K562 (cell line): ENCODE measurements at regions not wholly inside any gene's neighbourhood (a gene's known extent, or its start where the extent isn't known, plus 50 kb on each side); places are given as distances from the start of the nearest gene placed in this dataset.

Experiments used
- ATAC-seq: fragments of 200-7000 bp; cut with Tn5 transposase; 3 replicates; pipeline ENCODE4 v1.9.1; 2020; ENCODE audit warnings: moderate library complexity
- BruUV-seq: library from RNA; stranded (reverse); fragments of 400-500 nt; replicated peaks from 2 replicates; lab custom pipeline; 2021; lab: Mats Ljungman, UMichigan
- CTCF ChIA-PET: fragments of 300-600 bp; formaldehyde crosslinking; extraction: SDS; loops from one replicate; lab custom pipeline; 2021; ENCODE audit warnings: low intra/inter-chr PET ratio; lab: Yijun Ruan, JAX
- POLR2A ChIA-PET: fragments of 300-600, 350-650 bp; sonication (Branson Sonifier 250); formaldehyde crosslinking; extraction: SDS; loops from one replicate; lab custom pipeline; 2021; ENCODE audit warnings: antibody characterized with exemption, inconsistent platforms; lab: Yijun Ruan, JAX
- DNase-seq, 4 experiments: peaks; one replicate each; pipeline versions ENCODE4 v3.0.0 to v3.0.0-alpha.2; 2011 to 2018; ENCODE audit warnings: low spot score in 3 of 4, mixed read lengths in 3 of 4; ENCODE audit errors: extremely low read depth in 1 of 4
- FAIRE-seq: peaks from 2 replicates; lab custom pipeline; 2011; peaks lifted over from hg19 to GRCh38; lab: Jason Lieb, UNC
- H2AFZ ChIP-seq: 2 replicates; pipeline ENCODE4 v1.6.0; 2011; ENCODE audit warnings: low read depth, low read length, control low read depth, inconsistent platforms
- H3K27ac ChIP-seq: fragments of 200-600 bp; 3 replicates; pipeline ENCODE4 v1.8.0; 2011; ENCODE audit warnings: low read depth, mild to moderate bottlenecking, control low read depth, inconsistent platforms, low read length, moderate library complexity, mixed read lengths; ENCODE audit errors: extremely low read depth
- H3K27me3 ChIP-seq, 2 experiments: fragments of 300-600 bp in 1 of 2; 2 replicates in 1 of 2; 3 replicates in 1 of 2; pipeline versions ENCODE4 v1.6.0 to v1.8.0; 2011; ENCODE audit warnings: inconsistent platforms in 2 of 2, low read length in 2 of 2, mild to moderate bottlenecking in 1 of 2, mixed read lengths in 1 of 2, moderate library complexity in 1 of 2; ENCODE audit not compliant: control insufficient read depth in 2 of 2, insufficient read depth in 2 of 2
- H3K36me3 ChIP-seq: fragments of 300-600 bp; 3 replicates; pipeline ENCODE4 v1.8.0; 2011; ENCODE audit warnings: mild to moderate bottlenecking, low read length, inconsistent platforms; ENCODE audit not compliant: control insufficient read depth, insufficient read depth
- H3K4me1 ChIP-seq, 2 experiments: fragments of 200-600 bp in 1 of 2; replicated peaks in 1 of 2; 2 replicates in 1 of 2; 3 replicates in 1 of 2; pipeline versions ENCODE4 v1.5.1 to v1.8.0; 2011; ENCODE audit warnings: inconsistent platforms in 2 of 2, low read length in 2 of 2, mild to moderate bottlenecking in 1 of 2, mixed read lengths in 1 of 2, moderate library complexity in 1 of 2; ENCODE audit not compliant: control insufficient read depth in 2 of 2, insufficient read depth in 2 of 2
- H3K4me2 ChIP-seq: 2 replicates; pipeline ENCODE4 v1.6.1; 2011; ENCODE audit warnings: low read length, control low read depth, inconsistent platforms, mixed read lengths; ENCODE audit not compliant: insufficient read depth
- H3K4me3 ChIP-seq: fragments of 200-600 bp; sonication (generic), shearing (Covaris generic); 2 replicates; pipeline ENCODE4 v1.5.1; 2016; ENCODE audit warnings: control low read depth, inconsistent platforms
- H3K79me2 ChIP-seq: fragments of 200-600 bp; 3 replicates; pipeline ENCODE4 v1.8.0; 2011; ENCODE audit warnings: low read length, inconsistent platforms; ENCODE audit not compliant: control insufficient read depth, insufficient read depth
- H3K9ac ChIP-seq, 2 experiments: 2 replicates each; pipeline versions ENCODE4 v1.6.0 to v1.6.1; 2011; ENCODE audit warnings: low read depth in 2 of 2, low read length in 2 of 2, control low read depth in 1 of 2, inconsistent platforms in 1 of 2, mild to moderate bottlenecking in 1 of 2, mixed read lengths in 1 of 2; ENCODE audit not compliant: insufficient read depth in 1 of 2
- H3K9me1 ChIP-seq: one replicate; pipeline ENCODE4 v1.6.0; 2011; ENCODE audit warnings: inconsistent platforms, mild to moderate bottlenecking, low read length, moderate library complexity; ENCODE audit not compliant: control insufficient read depth, insufficient read depth
- H3K9me3 ChIP-seq: replicated peaks from 2 replicates; pipeline ENCODE4 v1.5.1; 2011; ENCODE audit warnings: low read depth, low read length, inconsistent platforms; ENCODE audit not compliant: control insufficient read depth, insufficient read depth
- H4K20me1 ChIP-seq: replicated peaks from 2 replicates; pipeline ENCODE4 v1.6.1; 2011; ENCODE audit warnings: low read length, inconsistent platforms, mixed read lengths; ENCODE audit not compliant: control insufficient read depth, insufficient read depth
- CTBP1 ChIP-seq: fragments of 450-650 bp; IDR thresholded peaks from 2 replicates; pipeline ENCODE4 v1.6.1; 2016; ENCODE audit warnings: borderline replicate concordance
- ETV1 ChIP-seq: fragments of 450-650 bp; conservative IDR thresholded peaks from 2 replicates; pipeline ENCODE4 v1.6.1; 2016; ENCODE audit warnings: missing genetic modification characterization, control low read depth, low read depth, missing compliant biosample characterization
- MEF2D ChIP-seq: conservative IDR thresholded peaks from 2 replicates; pipeline ENCODE4 v1.6.1; 2016; ENCODE audit warnings: low read depth, missing genetic modification characterization, missing compliant biosample characterization
- NFIC ChIP-seq: fragments of 450-650 bp; IDR thresholded peaks from 2 replicates; pipeline ENCODE4 v1.6.1; 2017; ENCODE audit warnings: mild to moderate bottlenecking, inconsistent platforms
- ZNF3 ChIP-seq: fragments of 250-450 bp; sonication (Bioruptor Pico); IDR thresholded peaks from 2 replicates; pipeline ENCODE4 v1.5.0; 2021; ENCODE audit warnings: mild to moderate bottlenecking, moderate library complexity
- ZNF436 ChIP-seq: fragments of 250-450, 450-650 bp; sonication (Bioruptor Pico); formaldehyde crosslinking; IDR thresholded peaks from 2 replicates; pipeline ENCODE4 v1.7.0; 2020; ENCODE audit warnings: mild to moderate bottlenecking
- WGBS: fragments of 100-300 bp; shearing (Covaris generic); methylation state at CpG from one replicate; pipeline ENCODE4 v1.1.6; 2016; ENCODE audit warnings: low coverage, mixed read lengths; ENCODE audit not compliant: insufficient coverage; ENCODE audit errors: missing lambda C conversion rate; 5-methylcytosine and 5-hydroxymethylcytosine counted together
- in situ Hi-C: fragments of 300-500 bp; cut with MboI; formaldehyde crosslinking; loops from 4 replicates; pipeline ENCODE4 v1.15.0; 2018; ENCODE audit warnings: inconsistent platforms, mixed read lengths
- intact Hi-C: fragments of 100-400 bp; cut with micrococcal nuclease; formaldehyde crosslinking; loops from 2 replicates; pipeline ENCODE4 v1.14.2; 2022
- TF ChIP-seq, protein P1 (sequence below): sonication (generic); formaldehyde crosslinking; IDR thresholded peaks from 2 replicates; pipeline ENCODE4 v1.8.1; 2023; ENCODE audit warnings: mild to moderate bottlenecking, missing genetic modification reagents, moderate library complexity

GRCh38 chr1:168976267-168976666 is 130.2 kb upstream of the ATP1B1 start:
- CTCF ChIA-PET, result no interaction called here
- H3K4me2 ChIP-seq, result no peak overlapping the region
- no peak overlapping the region for H3K9ac ChIP-seq
- no peak overlapping the region for H3K27ac ChIP-seq
- in situ Hi-C loops, result no loop called here
- no peaks in the 10 kb centered on the region for H3K79me2 ChIP-seq
- H3K36me3 ChIP-seq, result no peaks in the 10 kb centered on the region
- ATAC-seq (no peak), DNase-seq (no peak), FAIRE-seq (no peak)
- H3K27me3 ChIP-seq, result no peaks in the 10 kb centered on the region
- no peak overlapping the region for H3K4me3 ChIP-seq
- no peaks in the 10 kb centered on the region for H3K9me1 ChIP-seq
- H3K9me3 ChIP-seq, result no peaks in the 10 kb centered on the region
- H4K20me1 ChIP-seq, result no peaks in the 10 kb centered on the region
- H2AFZ ChIP-seq, result no peak overlapping the region
- POLR2A ChIA-PET, result interaction anchor here (1.3 kb wide), 1 partner anchor 12 kb away, joined by 3 read pairs; no protein-coding TSS in a partner anchor
- BruUV-seq, result no TSS peak
- TF ChIP-seq, protein P1, sequence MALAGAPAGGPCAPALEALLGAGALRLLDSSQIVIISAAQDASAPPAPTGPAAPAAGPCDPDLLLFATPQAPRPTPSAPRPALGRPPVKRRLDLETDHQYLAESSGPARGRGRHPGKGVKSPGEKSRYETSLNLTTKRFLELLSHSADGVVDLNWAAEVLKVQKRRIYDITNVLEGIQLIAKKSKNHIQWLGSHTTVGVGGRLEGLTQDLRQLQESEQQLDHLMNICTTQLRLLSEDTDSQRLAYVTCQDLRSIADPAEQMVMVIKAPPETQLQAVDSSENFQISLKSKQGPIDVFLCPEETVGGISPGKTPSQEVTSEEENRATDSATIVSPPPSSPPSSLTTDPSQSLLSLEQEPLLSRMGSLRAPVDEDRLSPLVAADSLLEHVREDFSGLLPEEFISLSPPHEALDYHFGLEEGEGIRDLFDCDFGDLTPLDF (CRISPR knock-in tag), result no peak
- no peak for TF ChIP-seq MEF2D
- no peak for TF ChIP-seq CTBP1
- TF ChIP-seq ZNF436, result no peak
- peak; percentile 60 for TF ChIP-seq NFIC
- TF ChIP-seq ZNF3, result no peak
- 0% methylated on average over 1 of the region's 1 CpG for WGBS
- intact Hi-C loops, result no loop called here
- no peaks in the 10 kb centered on the region for H3K4me1 ChIP-seq

GRCh38 chr1:168977618-168978017 is 128.9 kb upstream of the ATP1B1 start:
- ATAC-seq, result no peak
- in situ Hi-C loops, result no loop called here

More at GRCh38 chr1:168977618-168978017, 128.9 kb upstream of the ATP1B1 start:
- no peak for TF ChIP-seq ETV1 (tag)
- TF ChIP-seq, all 486 proteins: peak for 0
- CTCF ChIA-PET, result no interaction called here
- Histone ChIP-seq H3K27ac (no peak overlapping the region), H3K79me2 (no peaks in the 10 kb centered on the region), H3K4me2 (no peak overlapping the region), H3K9me1 (no peaks in the 10 kb centered on the region), H3K9me3 (no peaks in the 10 kb centered on the region), H3K4me3 (no peak overlapping the region), H3K9ac (no peak overlapping the region), H3K36me3 (no peaks in the 10 kb centered on the region), H2AFZ (no peak overlapping the region), H3K4me1 (no peaks in the 10 kb centered on the region), H4K20me1 (no peaks in the 10 kb centered on the region), H3K27me3 (no peaks in the 10 kb centered on the region)
- DNase-seq (no peak), FAIRE-seq (no peak)
- BruUV-seq, result no TSS peak
- WGBS, result 3% methylated on average over 5 of the region's 5 CpGs
- POLR2A ChIA-PET, result interaction anchor here (1.3 kb wide), 1 partner anchor 11 kb away, joined by 3 read pairs; no protein-coding TSS in a partner anchor
- intact Hi-C loops, result no loop called here
